Endodermal cell (in vitro differentiated cells): ENCODE measurements at regions not wholly inside any gene's neighbourhood (a gene's known extent, or its start where the extent isn't known, plus 50 kb on each side); places are given as distances from the start of the nearest gene placed in this dataset.

Source experiments
- DNase-seq: peaks from one replicate; pipeline ENCODE4 v3.0.0-alpha.2; 2017
- H3K27ac ChIP-seq: 2 replicates; pipeline ENCODE4 v1.5.1; 2013; ENCODE audit warnings: mild to moderate bottlenecking, low read depth, low read length, moderate library complexity
- H3K27me3 ChIP-seq: 2 replicates; pipeline ENCODE4 v1.6.1; 2013; ENCODE audit warnings: mild to moderate bottlenecking, low read length, moderate library complexity; ENCODE audit not compliant: insufficient read depth, control insufficient read depth, poor library complexity, severe bottlenecking
- H3K36me3 ChIP-seq: 2 replicates; pipeline ENCODE4 v1.7.0; 2013; ENCODE audit warnings: mild to moderate bottlenecking, low read length, moderate library complexity; ENCODE audit not compliant: control insufficient read depth, insufficient read depth
- H3K4me1 ChIP-seq: one replicate; pipeline ENCODE4 v1.7.0; 2013; ENCODE audit warnings: low read length; ENCODE audit not compliant: control insufficient read depth, insufficient read depth
- H3K4me3 ChIP-seq: 2 replicates; pipeline ENCODE4 v1.5.1; 2013; ENCODE audit warnings: mild to moderate bottlenecking, low read length, moderate library complexity
- H3K9ac ChIP-seq: 2 replicates; pipeline ENCODE4 v1.6.1; 2013; ENCODE audit warnings: mild to moderate bottlenecking, low read length, moderate library complexity; ENCODE audit not compliant: poor library complexity, severe bottlenecking; ENCODE audit errors: extremely low read depth
- H3K9me3 ChIP-seq: 2 replicates; pipeline ENCODE4 v1.6.1; 2013; ENCODE audit warnings: mild to moderate bottlenecking, low read length, moderate library complexity; ENCODE audit not compliant: control insufficient read depth
- H3K27ac Mint-ChIP-seq: 2 replicates; pipeline ENCODE4 v1.8.0; 2020; ENCODE audit warnings: mixed read lengths
- H3K27me3 Mint-ChIP-seq: 2 replicates; pipeline ENCODE4 v1.8.0; 2021; ENCODE audit warnings: mild to moderate bottlenecking, mixed read lengths; ENCODE audit not compliant: insufficient read depth
- H3K36me3 Mint-ChIP-seq: 2 replicates; pipeline ENCODE4 v1.8.0; 2020; ENCODE audit warnings: low read depth, mixed read lengths
- H3K4me1 Mint-ChIP-seq: 2 replicates; pipeline ENCODE4 v1.8.0; 2020; ENCODE audit warnings: mixed read lengths
- H3K4me3 Mint-ChIP-seq: 2 replicates; pipeline ENCODE4 v1.8.0; 2020; ENCODE audit warnings: mild to moderate bottlenecking, moderate library complexity, mixed read lengths
- H3K9me3 Mint-ChIP-seq: 2 replicates; pipeline ENCODE4 v1.8.0; 2020; ENCODE audit warnings: mild to moderate bottlenecking, mixed read lengths
- CTCF ChIP-seq: fragments of 200-600 bp; sonication (generic); conservative IDR thresholded peaks from 2 replicates; pipeline ENCODE4 v1.5.0; 2021; ENCODE audit warnings: antibody characterized with exemption, mild to moderate bottlenecking
- WGBS, 2 experiments: methylation state at CpG; one replicate each; pipeline versions ENCODE4 v1.1.5 to v1.1.7; 2013; ENCODE audit warnings: missing lambda C conversion rate in 2 of 2, mixed read lengths in 1 of 2; ENCODE audit not compliant: insufficient coverage in 1 of 2, insufficient read length in 1 of 2; 5-methylcytosine and 5-hydroxymethylcytosine counted together

DNA sequence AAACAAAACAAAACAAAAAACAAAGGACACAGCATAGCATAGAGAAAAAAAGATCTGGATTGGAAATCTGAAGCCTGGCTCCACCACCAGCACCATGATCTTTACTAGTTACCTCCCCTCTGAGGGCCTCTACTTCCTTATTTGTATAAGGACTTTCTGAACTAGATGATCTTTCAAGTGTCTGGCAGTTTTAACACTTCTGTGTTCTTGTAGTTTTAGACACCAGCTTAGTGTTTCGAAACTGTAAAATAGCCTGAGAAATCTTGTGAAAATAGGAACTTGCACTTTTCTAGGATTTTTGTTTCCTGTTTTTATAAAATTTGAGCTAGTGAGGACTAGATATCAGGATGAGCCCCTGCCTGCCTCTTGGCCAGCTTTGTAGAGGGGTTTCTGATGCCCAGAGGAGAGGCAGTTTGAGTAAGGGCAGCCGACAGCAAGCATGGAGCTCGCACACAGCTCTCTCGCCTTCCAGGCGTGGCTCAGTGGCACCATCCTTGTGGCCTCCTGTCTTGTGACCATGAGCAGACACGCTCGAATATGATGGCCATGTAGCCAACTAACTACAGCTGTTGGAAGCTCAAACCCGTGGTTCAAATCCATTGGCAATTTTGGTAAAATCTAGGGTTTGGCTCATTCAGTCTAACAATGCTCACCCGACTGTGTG, 319.0 kb downstream of the KCNRG start:
- Mint-ChIP-seq H3K27ac (no peak overlapping the region), H3K4me3 (no peak overlapping the region), H3K27me3 (no peaks in the 10 kb centered on the region), H3K9me3 (no peaks in the 10 kb centered on the region), H3K4me1 (peaks cover 10% of the 10 kb centered on the region), H3K36me3 (no peaks in the 10 kb centered on the region)
- TF ChIP-seq CTCF: no peak
- Histone ChIP-seq H3K4me1 (no peaks in the 10 kb centered on the region), H3K4me3 (no peak overlapping the region), H3K27ac (no peak overlapping the region), H3K9me3 (no peaks in the 10 kb centered on the region), H3K27me3 (no peaks in the 10 kb centered on the region), H3K36me3 (no peaks in the 10 kb centered on the region), H3K9ac (no peak overlapping the region)
- WGBS, 2 experiments: 88 to 93% methylated on average over 9 of the region's 9 CpGs
- no peak for DNase-seq

DNA sequence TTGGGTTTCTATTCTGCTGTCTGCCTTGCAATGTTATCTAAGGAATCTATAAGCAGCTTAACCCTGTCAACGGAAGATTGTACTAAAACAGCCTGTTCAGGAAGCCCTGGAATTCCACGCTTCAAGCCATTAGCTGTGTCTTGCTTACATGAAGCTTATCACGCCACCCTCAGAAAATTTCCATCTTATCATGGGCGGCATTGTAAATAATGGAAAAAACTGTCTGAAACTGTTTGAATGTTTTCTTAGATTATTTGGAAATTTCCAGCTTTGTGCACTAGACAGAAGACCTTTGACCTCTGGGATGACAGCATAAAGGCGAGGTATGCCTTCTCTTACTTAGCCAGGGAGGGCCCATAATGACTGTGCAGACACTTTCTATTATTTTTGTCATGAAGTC, 319.7 kb downstream of the KCNRG start:
- H3K9me3 Mint-ChIP-seq: no peaks in the 10 kb centered on the region
- H3K27me3 Mint-ChIP-seq: no peaks in the 10 kb centered on the region
- no peak for DNase-seq
- H3K4me3 Mint-ChIP-seq: no peak overlapping the region
- H3K27ac ChIP-seq: no peak overlapping the region
- no peaks in the 10 kb centered on the region for H3K36me3 ChIP-seq
- 93 to 98% methylated on average over 4 to 5 of the region's 5 CpGs for WGBS, 2 experiments
- no peaks in the 10 kb centered on the region for H3K9me3 ChIP-seq
- H3K4me1 Mint-ChIP-seq: peaks cover 16% of the 10 kb centered on the region
- TF ChIP-seq CTCF: no peak
- H3K4me3 ChIP-seq: no peak overlapping the region
- H3K4me1 ChIP-seq: no peaks in the 10 kb centered on the region
- H3K36me3 Mint-ChIP-seq: no peaks in the 10 kb centered on the region
- H3K27ac Mint-ChIP-seq: no peak overlapping the region
- no peak overlapping the region for H3K9ac ChIP-seq
- no peaks in the 10 kb centered on the region for H3K27me3 ChIP-seq

DNA sequence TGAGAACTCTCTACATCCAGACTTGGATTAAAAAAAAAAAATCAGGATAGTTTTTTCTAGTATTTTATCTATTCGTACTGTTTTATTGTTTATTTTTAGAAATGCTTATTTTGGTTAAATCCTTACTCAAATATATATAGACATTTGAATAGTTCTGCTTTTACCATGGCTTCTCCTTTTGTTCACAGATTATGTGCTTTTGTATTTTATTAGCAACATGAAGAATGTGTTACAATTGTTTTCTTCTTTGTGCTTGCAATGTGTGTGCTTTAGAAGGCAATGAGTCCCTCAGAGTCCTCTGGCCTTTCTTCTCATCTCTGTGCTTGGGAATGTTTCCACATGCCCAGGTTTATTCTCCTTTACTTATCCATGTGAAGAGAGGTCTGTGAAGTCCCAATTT, 324.0 kb downstream of the KCNRG start:
- no peaks in the 10 kb centered on the region for H3K36me3 Mint-ChIP-seq
- no peak for TF ChIP-seq CTCF
- no peak overlapping the region for H3K4me3 Mint-ChIP-seq
- Histone ChIP-seq H3K9me3 (no peaks in the 10 kb centered on the region), H3K36me3 (no peaks in the 10 kb centered on the region), H3K27me3 (no peaks in the 10 kb centered on the region), H3K27ac (no peak overlapping the region), H3K9ac (no peak overlapping the region), H3K4me3 (no peak overlapping the region), H3K4me1 (no peaks in the 10 kb centered on the region)
- H3K9me3 Mint-ChIP-seq: no peaks in the 10 kb centered on the region
- no CpG with 5 or more reads among the region's 1 CpG for WGBS, 2 experiments
- H3K27ac Mint-ChIP-seq: no peak overlapping the region
- no peaks in the 10 kb centered on the region for H3K27me3 Mint-ChIP-seq
- DNase-seq: no peak
- H3K4me1 Mint-ChIP-seq: peaks cover 22% of the 10 kb centered on the region
